H9 (cell line): ENCODE measurements at regions not wholly inside any gene's neighbourhood (a gene's known extent, or its start where the extent isn't known, plus 50 kb on each side); places are given as distances from the start of the nearest gene placed in this dataset.

Source experiments
- DNase-seq: peaks from one replicate; pipeline ENCODE4 v3.0.0-alpha.2; 2017
- H2AFZ ChIP-seq: one replicate; pipeline ENCODE4 v1.6.1; 2013; ENCODE audit warnings: mild to moderate bottlenecking, low read length, control low read depth, moderate library complexity
- H2AK5ac ChIP-seq: 2 replicates; pipeline ENCODE4 v1.6.1; 2013; ENCODE audit warnings: low read length, control low read depth, mixed read lengths; ENCODE audit not compliant: insufficient read length
- H2BK120ac ChIP-seq: one replicate; pipeline ENCODE4 v1.6.1; 2013; ENCODE audit warnings: low read depth, mild to moderate bottlenecking, low read length, control low read depth, inconsistent platforms; ENCODE audit not compliant: poor library complexity, severe bottlenecking
- H2BK12ac ChIP-seq: 2 replicates; pipeline ENCODE4 v1.6.1; 2013; ENCODE audit warnings: low read length, control low read depth, mixed read lengths, low read depth; ENCODE audit not compliant: insufficient read length
- H2BK15ac ChIP-seq: 2 replicates; pipeline ENCODE4 v1.6.1; 2013; ENCODE audit warnings: low read depth, low read length, control low read depth
- H2BK20ac ChIP-seq: one replicate; pipeline ENCODE4 v1.6.1; 2013; ENCODE audit warnings: low read depth, mild to moderate bottlenecking, low read length, control low read depth, inconsistent platforms; ENCODE audit not compliant: poor library complexity, severe bottlenecking
- H2BK5ac ChIP-seq: 2 replicates; pipeline ENCODE4 v1.6.1; 2013; ENCODE audit warnings: low read length, control low read depth, mixed read lengths; ENCODE audit not compliant: insufficient read length
- H3K14ac ChIP-seq: 2 replicates; pipeline ENCODE4 v1.6.1; 2013; ENCODE audit warnings: low read length, control low read depth; ENCODE audit not compliant: insufficient read depth
- H3K18ac ChIP-seq: 2 replicates; pipeline ENCODE4 v1.6.1; 2013; ENCODE audit warnings: low read depth, mild to moderate bottlenecking, mixed read lengths, low read length, control low read depth; ENCODE audit not compliant: insufficient read length
- H3K23ac ChIP-seq: 2 replicates; pipeline ENCODE4 v1.6.1; 2013; ENCODE audit warnings: low read length, control low read depth, mixed read lengths, low read depth; ENCODE audit not compliant: insufficient read length
- H3K23me2 ChIP-seq: 2 replicates; pipeline ENCODE4 v1.6.1; 2013; ENCODE audit warnings: low read depth, mild to moderate bottlenecking, mixed read lengths, low read length, control low read depth; ENCODE audit not compliant: insufficient read length, poor library complexity, severe bottlenecking
- H3K27ac ChIP-seq: 2 replicates; pipeline ENCODE4 v1.5.1; 2013; ENCODE audit warnings: low read length, control low read depth, mixed read lengths, low read depth; ENCODE audit not compliant: insufficient read length
- H3K27me3 ChIP-seq: 2 replicates; pipeline ENCODE4 v1.6.1; 2013; ENCODE audit warnings: low read length, control low read depth, inconsistent platforms; ENCODE audit not compliant: insufficient read depth
- H3K4ac ChIP-seq: 2 replicates; pipeline ENCODE4 v1.6.1; 2013; ENCODE audit warnings: low read depth, mild to moderate bottlenecking, control low read depth, inconsistent platforms, low read length, moderate library complexity
- H3K4me1 ChIP-seq: 2 replicates; pipeline ENCODE4 v1.6.1; 2013; ENCODE audit warnings: low read length, control low read depth, inconsistent platforms; ENCODE audit not compliant: insufficient read depth
- H3K4me2 ChIP-seq: 2 replicates; pipeline ENCODE4 v1.6.1; 2013; ENCODE audit warnings: low read length, control low read depth, mixed read lengths; ENCODE audit not compliant: insufficient read length, insufficient read depth
- H3K56ac ChIP-seq: 2 replicates; pipeline ENCODE4 v1.6.1; 2013; ENCODE audit warnings: low read depth, mild to moderate bottlenecking, mixed read lengths, low read length, control low read depth; ENCODE audit not compliant: insufficient read length
- H3K79me1 ChIP-seq: 2 replicates; pipeline ENCODE4 v1.6.1; 2013; ENCODE audit warnings: low read depth, mild to moderate bottlenecking, moderate library complexity, low read length, control low read depth, inconsistent platforms; ENCODE audit not compliant: insufficient read depth, poor library complexity, severe bottlenecking
- H3K79me2 ChIP-seq: 2 replicates; pipeline ENCODE4 v1.6.1; 2013; ENCODE audit warnings: low read length, control low read depth, inconsistent platforms; ENCODE audit not compliant: insufficient read depth
- H3K9ac ChIP-seq: 2 replicates; pipeline ENCODE4 v1.6.1; 2013; ENCODE audit warnings: low read length, control low read depth, mixed read lengths; ENCODE audit not compliant: insufficient read length; ENCODE audit errors: extremely low read depth
- H3K9me3 ChIP-seq: one replicate; pipeline ENCODE4 v1.6.1; 2013; ENCODE audit warnings: low read depth, low read length, inconsistent platforms; ENCODE audit not compliant: control insufficient read depth
- H3T11ph ChIP-seq: one replicate; pipeline ENCODE4 v1.6.1; 2013; ENCODE audit warnings: mild to moderate bottlenecking, low read length, control low read depth, inconsistent platforms
- H4K20me1 ChIP-seq: one replicate; pipeline ENCODE4 v1.6.1; 2013; ENCODE audit not compliant: control insufficient read depth, insufficient read length, insufficient read depth
- H4K5ac ChIP-seq: 2 replicates; pipeline ENCODE4 v1.6.1; 2013; ENCODE audit warnings: low read depth, mild to moderate bottlenecking, mixed read lengths, low read length, control low read depth; ENCODE audit not compliant: insufficient read length
- H4K8ac ChIP-seq: replicated peaks from 2 replicates; pipeline ENCODE4 v1.6.1; 2013; ENCODE audit warnings: low read length, control low read depth, mixed read lengths, low read depth; ENCODE audit not compliant: insufficient read length
- H4K91ac ChIP-seq: 2 replicates; pipeline ENCODE4 v1.6.1; 2013; ENCODE audit warnings: low read depth, mild to moderate bottlenecking, moderate library complexity, mixed read lengths, low read length, control low read depth; ENCODE audit not compliant: insufficient read length
- H3K27ac Mint-ChIP-seq, 3 experiments: 2 replicates in 2 of 3; 3 replicates in 1 of 3; pipeline ENCODE4 v1.8.0; 2020 to 2021; ENCODE audit warnings: mixed read lengths in 3 of 3, mild to moderate bottlenecking in 1 of 3, moderate library complexity in 1 of 3
- H3K27me3 Mint-ChIP-seq: 2 replicates; pipeline ENCODE4 v1.8.0; 2021; ENCODE audit warnings: low read depth, mild to moderate bottlenecking, moderate library complexity, mixed read lengths
- H3K36me3 Mint-ChIP-seq, 3 experiments: 2 replicates in 2 of 3; 3 replicates in 1 of 3; pipeline ENCODE4 v1.8.0; 2020 to 2021; ENCODE audit warnings: low read depth in 3 of 3, mixed read lengths in 3 of 3; ENCODE audit not compliant: insufficient read depth in 1 of 3
- H3K4me1 Mint-ChIP-seq, 2 experiments: 2 replicates each; pipeline ENCODE4 v1.8.0; 2020; ENCODE audit warnings: mixed read lengths in 2 of 2
- H3K4me3 Mint-ChIP-seq, 2 experiments: 2 replicates in 1 of 2; 3 replicates in 1 of 2; pipeline ENCODE4 v1.8.0; 2020 to 2021; ENCODE audit warnings: mild to moderate bottlenecking in 2 of 2, mixed read lengths in 2 of 2, moderate library complexity in 1 of 2
- H3K9me3 Mint-ChIP-seq, 2 experiments: 2 replicates in 1 of 2; 3 replicates in 1 of 2; pipeline ENCODE4 v1.8.0; 2020; ENCODE audit warnings: mild to moderate bottlenecking in 2 of 2, mixed read lengths in 2 of 2, moderate library complexity in 1 of 2
- CTCF ChIP-seq: fragments of 200-600 bp; sonication (generic); conservative IDR thresholded peaks from 3 replicates; pipeline ENCODE4 v1.8.0; 2021; ENCODE audit warnings: antibody characterized with exemption, mild to moderate bottlenecking
- WGBS: extraction: QIAGEN DNeasy Blood & Tissue Kit; methylation state at CpG from one replicate; pipeline ENCODE4 v1.1.7; 2013; ENCODE audit warnings: missing lambda C conversion rate, low lambda C conversion rate, mixed read lengths; ENCODE audit not compliant: insufficient read length; ENCODE audit errors: extremely low coverage; 5-methylcytosine and 5-hydroxymethylcytosine counted together

- no peak for DNase-seq
Observed at GRCh38 chr3:25181096-25181495, 247.0 kb upstream of the RARB start.

More at GRCh38 chr3:25181096-25181495, 247.0 kb upstream of the RARB start:
- H3K23me2 ChIP-seq = no peaks in the 10 kb centered on the region
- Mint-ChIP-seq H3K4me3 (no peak overlapping the region), H3K9me3 (no peaks in the 10 kb centered on the region; a peak in 1 of 5 replicates), H3K27me3 (no peaks in the 10 kb centered on the region), H3K36me3 (no peaks in the 10 kb centered on the region), H3K4me1 (no peaks in the 10 kb centered on the region), H3K27ac (no peak overlapping the region)
- no peak overlapping the region for H3K4ac ChIP-seq
- H3T11ph ChIP-seq = no peak overlapping the region
- no peak overlapping the region for H4K8ac ChIP-seq
- H3K4me2 ChIP-seq = no peak overlapping the region
- H3K18ac ChIP-seq = no peak overlapping the region
- no peaks in the 10 kb centered on the region for H3K9me3 ChIP-seq
- H4K91ac ChIP-seq = no peak overlapping the region
- no peak overlapping the region for H3K56ac ChIP-seq
- no peak overlapping the region for H3K9ac ChIP-seq
- H3K23ac ChIP-seq = no peak overlapping the region
- no peaks in the 10 kb centered on the region for H3K4me1 ChIP-seq
- no peak for TF ChIP-seq CTCF
- no peaks in the 10 kb centered on the region for H3K79me2 ChIP-seq
- H2AFZ ChIP-seq = no peak overlapping the region
- no peak overlapping the region for H4K5ac ChIP-seq
- no peaks in the 10 kb centered on the region for H4K20me1 ChIP-seq
- H2BK15ac ChIP-seq = no peak overlapping the region
- H2BK5ac ChIP-seq = no peak overlapping the region
- H3K14ac ChIP-seq = no peak overlapping the region
- H3K27ac ChIP-seq = no peak overlapping the region
- no peaks in the 10 kb centered on the region for H3K79me1 ChIP-seq
- no peak overlapping the region for H2BK12ac ChIP-seq
- no CpG with 5 or more reads among the region's 2 CpGs for WGBS
- H2BK120ac ChIP-seq = no peak overlapping the region
- H2AK5ac ChIP-seq = no peak overlapping the region
- no peaks in the 10 kb centered on the region for H3K27me3 ChIP-seq
- no peak overlapping the region for H2BK20ac ChIP-seq
